Astrocyte (in vitro differentiated cells and primary cell): ENCODE measurements at regions not wholly inside any gene's neighbourhood (a gene's known extent, or its start where the extent isn't known, plus 50 kb on each side); places are given as distances from the start of the nearest gene placed in this dataset.

Experiments used
- EZH2 ChIP-seq: IDR thresholded peaks from 2 replicates; pipeline ENCODE4 v1.6.1; 2012; ENCODE audit warnings: mild to moderate bottlenecking, low read length, inconsistent platforms; ENCODE audit not compliant: insufficient read depth
- TF ChIP-seq, protein P1 (sequence below): IDR thresholded peaks from 2 replicates; pipeline ENCODE4 v1.5.1; 2011; ENCODE audit warnings: low read depth, mild to moderate bottlenecking, inconsistent platforms, low read length, moderate library complexity; ENCODE audit not compliant: insufficient read depth

DNA sequence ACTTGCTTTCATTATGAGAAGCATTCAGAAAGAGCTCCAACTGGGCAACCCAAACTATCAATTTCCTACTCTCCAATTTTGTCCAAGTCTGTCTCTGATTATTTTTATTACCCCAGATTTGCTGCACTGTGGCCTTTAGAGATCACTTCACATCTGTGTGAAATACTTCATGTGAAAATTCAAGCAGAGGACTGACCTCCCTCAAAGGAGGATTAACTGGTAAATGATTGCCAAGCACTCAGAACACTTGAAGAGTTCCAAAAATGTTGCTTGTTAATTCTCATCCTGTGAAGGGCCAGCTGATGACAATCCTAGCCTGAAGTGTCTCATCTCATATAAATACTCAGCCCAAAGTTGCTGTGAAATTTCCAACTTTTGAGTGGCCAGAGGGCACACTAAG lies 182.8 kb upstream of the DGKB start:
- TF ChIP-seq, protein P1, sequence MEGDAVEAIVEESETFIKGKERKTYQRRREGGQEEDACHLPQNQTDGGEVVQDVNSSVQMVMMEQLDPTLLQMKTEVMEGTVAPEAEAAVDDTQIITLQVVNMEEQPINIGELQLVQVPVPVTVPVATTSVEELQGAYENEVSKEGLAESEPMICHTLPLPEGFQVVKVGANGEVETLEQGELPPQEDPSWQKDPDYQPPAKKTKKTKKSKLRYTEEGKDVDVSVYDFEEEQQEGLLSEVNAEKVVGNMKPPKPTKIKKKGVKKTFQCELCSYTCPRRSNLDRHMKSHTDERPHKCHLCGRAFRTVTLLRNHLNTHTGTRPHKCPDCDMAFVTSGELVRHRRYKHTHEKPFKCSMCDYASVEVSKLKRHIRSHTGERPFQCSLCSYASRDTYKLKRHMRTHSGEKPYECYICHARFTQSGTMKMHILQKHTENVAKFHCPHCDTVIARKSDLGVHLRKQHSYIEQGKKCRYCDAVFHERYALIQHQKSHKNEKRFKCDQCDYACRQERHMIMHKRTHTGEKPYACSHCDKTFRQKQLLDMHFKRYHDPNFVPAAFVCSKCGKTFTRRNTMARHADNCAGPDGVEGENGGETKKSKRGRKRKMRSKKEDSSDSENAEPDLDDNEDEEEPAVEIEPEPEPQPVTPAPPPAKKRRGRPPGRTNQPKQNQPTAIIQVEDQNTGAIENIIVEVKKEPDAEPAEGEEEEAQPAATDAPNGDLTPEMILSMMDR, result no peak
- no peak for TF ChIP-seq EZH2
